Thymus (tissue), 11 donors: ENCODE measurements at regions not wholly inside any gene's neighbourhood (a gene's known extent, or its start where the extent isn't known, plus 50 kb on each side); places are given as distances from the start of the nearest gene placed in this dataset.

ENCODE experiments used
- DNase-seq, 9 donors: peaks; one replicate each; pipeline ENCODE4 v3.0.0-alpha.2; 2013; ENCODE audit warnings: low spot score in 9 of 9, low read depth in 6 of 9, missing footprints in 1 of 9
- H3K27ac ChIP-seq, 2 donors: one replicate each; pipeline ENCODE4 v1.5.1; 2013; ENCODE audit warnings: control low read depth in 1 of 2, low read depth in 1 of 2, low read length in 1 of 2, mild to moderate bottlenecking in 1 of 2, moderate library complexity in 1 of 2
- H3K27me3 ChIP-seq, 2 donors: one replicate each; pipeline ENCODE4 v1.5.1; 2013; ENCODE audit warnings: low read length in 1 of 2; ENCODE audit not compliant: control insufficient read depth in 2 of 2, insufficient read depth in 1 of 2
- H3K36me3 ChIP-seq, 2 donors: one replicate each; pipeline ENCODE4 v1.5.1; 2013; ENCODE audit warnings: low read length in 1 of 2, mild to moderate bottlenecking in 1 of 2, moderate library complexity in 1 of 2; ENCODE audit not compliant: control insufficient read depth in 2 of 2, insufficient read depth in 2 of 2
- H3K4me1 ChIP-seq, 2 donors: one replicate each; pipeline ENCODE4 v1.5.1; 2013; ENCODE audit warnings: low read length in 2 of 2; ENCODE audit not compliant: control insufficient read depth in 2 of 2, insufficient read depth in 2 of 2
- H3K4me3 ChIP-seq, 2 donors: one replicate each; pipeline ENCODE4 v1.5.1; 2013; ENCODE audit warnings: low read length in 2 of 2, control low read depth in 1 of 2, mild to moderate bottlenecking in 1 of 2
- H3K9me3 ChIP-seq, 2 donors: one replicate each; pipeline ENCODE4 v1.5.1; 2013; ENCODE audit warnings: low read length in 1 of 2, mild to moderate bottlenecking in 1 of 2; ENCODE audit not compliant: control insufficient read depth in 2 of 2, insufficient read depth in 1 of 2
- WGBS: extraction: QIAGEN DNeasy Blood & Tissue Kit; methylation state at CpG from one replicate; pipeline ENCODE4 v1.1.7; 2013; 5-methylcytosine and 5-hydroxymethylcytosine counted together
- donor health status: healthy.

DNA sequence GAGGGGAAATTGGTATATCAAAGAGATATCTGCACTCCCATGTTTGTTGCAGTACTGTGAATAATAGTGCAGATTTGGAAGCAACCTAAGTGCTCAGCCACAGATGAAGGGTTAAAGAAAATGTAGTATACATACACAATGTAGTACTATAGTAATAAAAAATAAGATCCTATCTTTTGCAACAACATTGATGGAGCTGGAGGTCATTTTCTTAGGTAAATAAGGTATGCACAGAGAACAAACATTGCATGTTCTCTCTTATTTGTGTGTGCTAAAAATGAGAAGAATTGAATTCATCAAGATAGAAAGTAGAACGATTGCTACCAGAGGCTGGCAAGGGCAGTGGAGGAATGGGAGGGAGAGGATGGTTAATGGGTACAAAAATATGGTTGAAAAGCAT lies 117.9 kb upstream of the TRAM1L1 start:
- H3K4me1 ChIP-seq: no peaks in the 10 kb centered on the region
- no peaks in the 10 kb centered on the region for H3K36me3 ChIP-seq
- H3K9me3 ChIP-seq: no peaks in the 10 kb centered on the region
- H3K4me3 ChIP-seq: no peak overlapping the region
- 93% methylated on average over 1 of the region's 1 CpG for WGBS
- H3K27ac ChIP-seq: no peak overlapping the region
- H3K27me3 ChIP-seq: no peaks in the 10 kb centered on the region
- DNase-seq: no peak

DNA sequence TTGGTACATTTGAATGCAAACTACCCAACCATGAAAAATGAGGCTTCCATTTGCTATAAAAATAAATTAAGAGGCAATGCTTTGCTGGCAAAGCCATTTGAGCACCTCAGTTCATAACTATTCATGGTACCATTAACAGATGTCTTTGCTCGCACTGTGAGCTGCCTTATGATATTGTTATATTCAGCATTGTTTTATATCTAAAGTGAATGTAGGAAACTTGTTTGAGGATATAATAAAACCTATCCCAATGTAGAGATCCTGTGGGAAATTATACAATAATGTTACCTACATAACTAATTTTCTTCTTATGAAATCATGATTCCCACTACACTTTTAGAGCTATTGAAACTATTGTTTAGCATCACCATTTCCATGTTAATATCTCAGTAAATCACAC lies 125.2 kb upstream of the TRAM1L1 start:
- no peak overlapping the region for H3K4me3 ChIP-seq
- no peaks in the 10 kb centered on the region for H3K36me3 ChIP-seq
- H3K9me3 ChIP-seq: no peaks in the 10 kb centered on the region
- H3K4me1 ChIP-seq: no peaks in the 10 kb centered on the region
- WGBS: 99% methylated on average over 1 of the region's 1 CpG
- no peak for DNase-seq
- H3K27me3 ChIP-seq: no peaks in the 10 kb centered on the region
- H3K27ac ChIP-seq: no peak overlapping the region

DNA sequence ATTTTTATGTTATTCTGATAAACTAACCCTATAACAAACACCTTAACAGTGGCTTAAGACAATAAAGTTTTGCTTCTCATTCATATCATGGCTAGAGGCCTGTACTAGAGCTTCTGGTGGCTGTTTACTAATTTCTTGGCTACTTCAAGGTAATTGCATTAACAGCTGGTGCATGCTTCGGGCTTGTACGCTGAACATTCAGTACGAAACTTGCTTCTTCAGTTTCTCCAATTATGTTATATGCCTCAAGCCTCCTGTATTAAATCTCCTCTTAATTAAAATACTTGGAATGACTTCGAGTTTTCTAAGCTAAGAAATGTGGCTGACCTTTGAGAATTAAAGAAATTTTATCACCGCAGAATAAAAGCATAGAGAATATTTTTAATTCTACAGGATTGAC lies 138.9 kb upstream of the TRAM1L1 start:
- DNase-seq: no peak
- 92% methylated on average over 5 of the region's 5 CpGs for WGBS
- Histone ChIP-seq H3K4me3 (no peak overlapping the region), H3K4me1 (no peaks in the 10 kb centered on the region), H3K9me3 (no peaks in the 10 kb centered on the region), H3K36me3 (no peaks in the 10 kb centered on the region), H3K27me3 (no peaks in the 10 kb centered on the region), H3K27ac (no peak overlapping the region)

DNA sequence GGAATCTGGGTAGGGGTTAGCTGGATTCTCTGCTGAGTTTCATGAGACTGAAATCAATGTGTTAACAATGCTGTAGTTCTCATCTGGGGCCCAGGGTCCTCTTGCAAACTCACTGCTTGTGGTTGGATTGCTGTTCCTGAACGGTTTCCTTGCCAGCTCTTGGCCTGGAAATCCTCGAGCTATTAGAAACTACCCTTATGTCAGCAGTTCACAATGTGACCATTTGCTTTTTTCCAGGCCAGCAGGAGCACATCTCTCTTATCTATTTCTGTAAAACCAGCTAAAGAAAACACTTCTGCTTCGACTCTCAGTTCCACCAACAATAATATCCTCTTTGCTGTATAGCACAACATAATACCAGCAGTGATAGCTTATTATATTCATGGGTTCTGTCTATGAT lies 140.1 kb upstream of the TRAM1L1 start:
- Histone ChIP-seq H3K36me3 (no peaks in the 10 kb centered on the region), H3K4me3 (no peak overlapping the region)
- 59% methylated on average over 3 of the region's 3 CpGs for WGBS

DNA sequence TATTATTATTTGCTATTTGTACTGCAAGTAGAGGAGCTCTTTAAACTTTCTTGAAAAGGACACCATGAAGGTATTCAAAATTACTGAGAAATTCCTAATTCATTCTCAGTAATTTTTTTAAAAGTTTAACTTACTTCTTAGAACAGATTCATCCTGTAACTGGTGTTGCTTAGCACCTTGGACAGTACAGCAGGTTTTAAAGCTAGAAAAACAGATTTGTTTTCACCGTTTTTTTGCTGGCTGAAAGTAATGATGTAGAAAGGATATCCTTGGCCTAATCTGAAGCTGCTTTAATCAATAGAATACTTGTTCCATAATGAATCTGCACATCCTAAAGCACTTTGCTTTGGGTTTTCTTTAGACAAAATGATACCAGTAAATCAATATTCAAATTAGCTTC lies 142.5 kb upstream of the TRAM1L1 start:
- no peak for DNase-seq
- Histone ChIP-seq H3K36me3 (no peaks in the 10 kb centered on the region), H3K4me3 (no peak overlapping the region), H3K27ac (no peak overlapping the region), H3K27me3 (no peaks in the 10 kb centered on the region), H3K9me3 (no peaks in the 10 kb centered on the region), H3K4me1 (no peaks in the 10 kb centered on the region)
- 92% methylated on average over 1 of the region's 1 CpG for WGBS

More for the DNA sequence above, 140.1 kb upstream of the TRAM1L1 start:
- Histone ChIP-seq H3K27me3 (no peaks in the 10 kb centered on the region), H3K27ac (no peak overlapping the region), H3K4me1 (no peaks in the 10 kb centered on the region), H3K9me3 (no peaks in the 10 kb centered on the region)
- DNase-seq: no peak

DNA sequence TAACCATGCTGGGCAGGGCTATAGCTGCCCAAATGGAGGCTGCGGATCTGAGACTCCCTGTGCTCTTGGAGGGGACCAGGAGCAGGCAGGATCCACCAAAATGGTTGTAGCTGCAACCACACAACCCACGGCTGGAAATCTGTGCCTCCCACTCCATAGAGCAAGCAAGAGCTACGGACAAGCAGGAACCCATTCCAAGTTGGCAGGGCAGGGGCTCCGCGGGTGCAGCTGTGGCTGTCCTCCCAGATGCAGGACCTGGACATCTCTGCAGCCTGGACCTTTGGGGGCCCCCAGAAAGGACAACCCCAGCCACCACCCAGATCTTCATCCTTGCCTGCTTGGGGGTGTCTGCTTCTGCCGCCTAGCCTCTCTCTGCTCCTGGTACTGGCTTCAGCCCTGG lies 154.1 kb upstream of the TRAM1L1 start:
- H3K4me3 ChIP-seq: no peak overlapping the region
- DNase-seq: no peak
- 95% methylated on average over 6 of the region's 6 CpGs for WGBS
- no peaks in the 10 kb centered on the region for H3K4me1 ChIP-seq
- no peaks in the 10 kb centered on the region for H3K36me3 ChIP-seq
- no peak overlapping the region for H3K27ac ChIP-seq
- no peaks in the 10 kb centered on the region for H3K27me3 ChIP-seq
- H3K9me3 ChIP-seq: peaks cover 0 to 8% of the 10 kb centered on the region in 2 donors

DNA sequence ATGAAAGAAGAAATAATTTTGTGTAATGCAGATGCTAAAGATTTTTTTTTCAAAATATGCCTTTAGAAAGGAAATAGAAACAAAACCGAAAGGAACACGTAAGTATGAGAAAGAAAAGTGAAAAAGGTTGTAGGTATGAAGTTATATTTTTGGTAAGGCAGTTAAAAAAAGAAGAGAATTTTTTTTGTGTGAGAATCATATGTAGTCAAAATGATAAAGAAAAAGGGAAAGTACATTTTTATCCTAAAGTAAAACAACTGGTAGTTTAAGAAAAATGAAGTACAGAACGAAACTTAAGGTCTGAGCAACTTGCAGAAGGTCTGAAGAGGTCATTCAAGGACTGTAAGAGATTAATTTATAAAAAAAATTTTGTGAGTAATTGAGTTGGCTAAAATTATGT lies 164.0 kb upstream of the TRAM1L1 start:
- H3K4me1 ChIP-seq: no peaks in the 10 kb centered on the region
- no peak overlapping the region for H3K4me3 ChIP-seq
- no peaks in the 10 kb centered on the region for H3K27me3 ChIP-seq
- H3K36me3 ChIP-seq: no peaks in the 10 kb centered on the region
- H3K9me3 ChIP-seq: no peaks in the 10 kb centered on the region
- 87% methylated on average over 3 of the region's 3 CpGs for WGBS
- no peak overlapping the region for H3K27ac ChIP-seq
- no peak for DNase-seq

DNA sequence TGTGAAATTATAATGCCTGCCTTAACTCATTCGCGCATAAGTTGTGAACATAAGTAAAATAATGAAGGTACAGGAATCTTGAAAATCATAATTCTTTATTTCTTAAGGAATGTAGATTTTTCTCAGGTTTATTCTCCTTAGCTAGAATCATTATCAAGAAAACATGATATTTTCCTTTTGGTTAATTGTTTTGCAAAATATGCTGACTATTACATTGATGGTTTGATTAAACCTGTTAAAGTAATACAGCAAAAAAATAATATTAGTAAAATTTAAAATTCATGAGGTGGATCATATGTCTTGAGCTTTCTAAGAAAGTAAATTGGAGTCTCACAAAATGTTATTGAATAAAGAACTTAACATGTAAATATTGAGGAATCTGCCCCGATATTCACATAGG lies 178.7 kb upstream of the TRAM1L1 start:
- Histone ChIP-seq H3K36me3 (no peaks in the 10 kb centered on the region), H3K4me3 (no peak overlapping the region), H3K9me3 (no peaks in the 10 kb centered on the region), H3K27ac (no peak overlapping the region), H3K4me1 (no peaks in the 10 kb centered on the region), H3K27me3 (no peaks in the 10 kb centered on the region)
- WGBS: 83% methylated on average over 3 of the region's 3 CpGs
- no peak for DNase-seq

DNA sequence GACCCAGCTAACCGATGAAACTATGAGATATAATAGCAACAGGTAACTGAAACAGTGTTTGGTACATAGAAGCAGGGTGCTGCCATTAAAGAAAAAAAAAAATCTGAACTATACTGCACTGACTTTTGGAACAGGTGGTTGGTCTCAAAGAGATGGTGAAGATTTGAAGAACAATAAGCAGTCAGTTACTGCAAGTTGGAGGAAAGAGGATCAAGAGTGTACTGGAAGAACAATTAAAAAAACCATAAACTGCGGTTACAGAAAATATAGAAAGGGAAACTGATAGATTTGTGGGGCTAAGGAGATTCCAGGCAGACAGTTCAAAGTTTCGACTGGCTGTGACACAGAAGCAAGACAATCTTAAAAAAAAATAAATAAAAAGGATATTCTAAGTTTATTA lies 181.9 kb upstream of the TRAM1L1 start:
- Histone ChIP-seq H3K27me3 (no peaks in the 10 kb centered on the region), H3K9me3 (no peaks in the 10 kb centered on the region), H3K36me3 (no peaks in the 10 kb centered on the region), H3K4me1 (no peaks in the 10 kb centered on the region), H3K4me3 (no peak overlapping the region), H3K27ac (no peak overlapping the region)
- WGBS: 91% methylated on average over 3 of the region's 3 CpGs
- DNase-seq: no peak

DNA sequence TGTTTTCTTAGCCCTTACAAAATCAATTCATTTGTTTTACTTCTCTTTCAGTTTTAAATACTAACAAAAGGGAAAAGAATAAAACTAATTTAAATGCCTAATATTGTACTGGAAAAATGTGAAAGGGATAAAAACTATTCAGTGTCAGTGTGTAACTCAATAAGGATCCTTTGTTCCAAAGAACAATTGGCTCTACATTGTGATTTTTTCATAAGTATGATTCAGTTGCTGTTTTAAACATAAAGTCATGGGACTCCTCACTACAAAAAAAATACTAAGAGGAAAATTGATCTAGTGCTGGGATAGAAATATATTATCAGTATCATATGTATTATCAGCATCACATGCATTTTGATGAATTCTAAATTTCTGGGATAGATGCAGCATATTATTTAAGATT lies 199.4 kb upstream of the TRAM1L1 start:
- H3K4me1 ChIP-seq: no peaks in the 10 kb centered on the region
- DNase-seq: no peak
- H3K9me3 ChIP-seq: no peaks in the 10 kb centered on the region
- no peak overlapping the region for H3K27ac ChIP-seq
- H3K27me3 ChIP-seq: no peaks in the 10 kb centered on the region
- H3K4me3 ChIP-seq: no peak overlapping the region
- H3K36me3 ChIP-seq: no peaks in the 10 kb centered on the region
